T-cell (primary cell): ENCODE measurements at regions not wholly inside any gene's neighbourhood (a gene's known extent, or its start where the extent isn't known, plus 50 kb on each side); places are given as distances from the start of the nearest gene placed in this dataset.

Experiments used
- ATAC-seq, 4 experiments: fragments of 200-7000 bp in 3 of 4; fragments of 150-1000 bp in 1 of 4; cut with Tn5 transposase; replicated peaks in 1 of 4; 1 replicate in 3 of 4; 2 replicates in 1 of 4; pipeline ENCODE4 v1.10.0; 2021; ENCODE audit warnings: moderate library complexity in 3 of 4, mild to moderate bottlenecking in 2 of 4, moderate number of reproducible peaks in 1 of 4
- CTCF ChIA-PET, 2 donors: fragments of 300-600 bp; sonication (Branson Sonifier 250); formaldehyde crosslinking; loops; one replicate each; lab custom pipeline; 2022; ENCODE audit warnings: antibody characterized with exemption in 2 of 2; lab: Charles Lee
- POLR2A ChIA-PET, 2 donors: fragments of 300-600 bp; sonication (Branson Sonifier 250); formaldehyde crosslinking; loops; one replicate each; lab custom pipeline; 2022; ENCODE audit warnings: antibody characterized with exemption in 2 of 2; lab: Charles Lee
- DNase-seq, 35 experiments: peaks; one replicate each; pipeline versions ENCODE4 v3.0.0 to v3.0.0-alpha.2; 2013 to 2023
- H3K27ac ChIP-seq: one replicate; pipeline ENCODE4 v1.5.1; 2013; ENCODE audit warnings: low read length
- H3K27me3 ChIP-seq, 2 experiments: replicated peaks in 1 of 2; 1 replicate in 1 of 2; 2 replicates in 1 of 2; pipeline versions ENCODE4 v1.6.1 to v1.7.0; 2013; ENCODE audit warnings: low read length in 1 of 2, mixed read lengths in 1 of 2; ENCODE audit not compliant: control insufficient read depth in 2 of 2, insufficient read depth in 2 of 2; ENCODE audit errors: extremely low read depth in 1 of 2
- H3K36me3 ChIP-seq, 2 donors: 1 replicate in 1 of 2; 2 replicates in 1 of 2; pipeline versions ENCODE4 v1.6.1 to v1.7.0; 2013; ENCODE audit warnings: low read length in 1 of 2; ENCODE audit not compliant: control insufficient read depth in 2 of 2, insufficient read depth in 1 of 2; ENCODE audit errors: extremely low read depth in 1 of 2
- H3K4me1 ChIP-seq, 2 experiments: 1 replicate in 1 of 2; 2 replicates in 1 of 2; pipeline versions ENCODE4 v1.6.1 to v1.7.0; 2013; ENCODE audit warnings: low read length in 2 of 2, mixed read lengths in 1 of 2; ENCODE audit not compliant: insufficient read depth in 2 of 2, control insufficient read depth in 1 of 2; ENCODE audit errors: extremely low read depth in 1 of 2
- H3K4me3 ChIP-seq, 2 donors: 1 replicate in 1 of 2; 2 replicates in 1 of 2; pipeline versions ENCODE4 v1.5.1 to v1.7.0; 2013; ENCODE audit warnings: mild to moderate bottlenecking in 2 of 2, low read length in 1 of 2, moderate library complexity in 1 of 2; ENCODE audit not compliant: control insufficient read depth in 1 of 2; ENCODE audit errors: extremely low read depth in 1 of 2
- H3K9me3 ChIP-seq: 2 replicates; pipeline ENCODE4 v1.7.0; 2013
- H3K27ac Mint-ChIP-seq, 2 donors: one replicate each; pipeline ENCODE4 v1.8.0; 2020 to 2021; ENCODE audit warnings: mild to moderate bottlenecking in 2 of 2, mixed read lengths in 2 of 2
- H3K27me3 Mint-ChIP-seq, 2 donors: one replicate each; pipeline ENCODE4 v1.8.0; 2021 to 2022; ENCODE audit warnings: mixed read lengths in 2 of 2
- H3K36me3 Mint-ChIP-seq: one replicate; pipeline ENCODE4 v1.8.0; 2021; ENCODE audit warnings: mixed read lengths
- H3K4me1 Mint-ChIP-seq, 3 donors: one replicate each; pipeline ENCODE4 v1.8.0; 2020 to 2022; ENCODE audit warnings: mixed read lengths in 3 of 3, mild to moderate bottlenecking in 1 of 3
- H3K4me3 Mint-ChIP-seq, 3 donors: one replicate each; pipeline ENCODE4 v1.8.0; 2020 to 2022; ENCODE audit warnings: mild to moderate bottlenecking in 3 of 3, mixed read lengths in 3 of 3, moderate library complexity in 3 of 3
- H3K9me3 Mint-ChIP-seq, 3 donors: one replicate each; pipeline ENCODE4 v1.8.0; 2020 to 2022; ENCODE audit warnings: mixed read lengths in 3 of 3
- WGBS: methylation state at CpG from one replicate; pipeline ENCODE4 v1.1.5; 2013; ENCODE audit warnings: missing lambda C conversion rate; ENCODE audit not compliant: insufficient coverage; 5-methylcytosine and 5-hydroxymethylcytosine counted together

GRCh38 chr2:3956892-3957291 lies 253.5 kb downstream of the DCDC2C start:
- ChIA-PET CTCF (no interaction called here), POLR2A (no interaction called here)
- H3K4me3 Mint-ChIP-seq, result no peak overlapping the region
- H3K27me3 Mint-ChIP-seq, result peaks cover 0 to 3% of the 10 kb centered on the region in 2 donors
- no peak overlapping the region for H3K27ac ChIP-seq
- H3K4me1 ChIP-seq, result no peaks in the 10 kb centered on the region
- H3K4me1 Mint-ChIP-seq, result no peaks in the 10 kb centered on the region
- H3K36me3 Mint-ChIP-seq, result no peaks in the 10 kb centered on the region
- no peaks in the 10 kb centered on the region for H3K9me3 ChIP-seq
- no peaks in the 10 kb centered on the region for H3K9me3 Mint-ChIP-seq
- WGBS, result 82% methylated on average over 13 of the region's 13 CpGs
- H3K36me3 ChIP-seq, result no peaks in the 10 kb centered on the region
- H3K4me3 ChIP-seq, result no peak overlapping the region
- no peak overlapping the region for H3K27ac Mint-ChIP-seq
- ATAC-seq, result no peak
- H3K27me3 ChIP-seq, result no peaks in the 10 kb centered on the region
- no peak for DNase-seq

DNA sequence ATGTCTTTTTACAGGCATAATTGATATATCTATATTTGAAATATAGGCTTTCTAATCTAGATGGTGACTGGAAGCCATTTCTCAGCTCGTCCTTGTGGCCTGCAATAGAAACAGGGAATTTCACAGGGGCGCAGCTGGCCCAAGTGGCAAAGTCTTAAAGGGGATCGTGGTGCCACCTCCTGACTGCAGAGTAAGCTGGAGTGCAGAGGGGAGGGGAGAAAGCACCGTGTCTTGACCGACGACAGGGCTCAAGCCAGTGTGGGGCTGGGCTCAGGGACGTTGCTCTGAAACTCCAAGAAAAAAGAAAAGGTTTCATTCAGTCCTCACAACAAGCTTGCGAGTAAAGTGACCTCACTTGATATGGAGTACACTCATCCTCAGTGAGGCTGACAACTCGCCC lies 255.1 kb downstream of the DCDC2C start:
- CTCF ChIA-PET, result no interaction called here

DNA sequence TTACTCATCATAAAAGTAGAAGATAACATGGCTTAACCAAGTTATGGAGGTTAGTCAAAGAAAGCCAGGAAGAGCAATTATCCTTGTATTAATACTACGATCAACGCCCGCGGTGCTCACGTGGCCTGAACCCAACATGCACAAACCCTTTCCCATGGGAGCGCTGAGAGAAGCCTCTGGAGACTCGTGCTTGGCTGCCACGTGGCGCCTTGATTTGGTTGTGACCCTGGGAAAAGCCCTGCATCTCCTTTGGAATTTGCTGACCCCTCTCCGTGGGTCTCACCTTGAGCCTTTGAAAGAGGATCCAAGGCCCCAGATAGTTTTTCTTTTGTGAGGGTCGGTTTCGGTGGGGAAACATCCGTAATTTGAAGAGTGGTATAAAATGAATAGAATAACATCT lies 255.6 kb downstream of the DCDC2C start:
- Histone ChIP-seq H3K27ac (no peak overlapping the region), H3K36me3 (no peaks in the 10 kb centered on the region), H3K27me3 (no peaks in the 10 kb centered on the region), H3K9me3 (no peaks in the 10 kb centered on the region), H3K4me3 (no peak overlapping the region), H3K4me1 (no peaks in the 10 kb centered on the region)
- ChIA-PET CTCF (no interaction called here), POLR2A (no interaction called here)
- H3K27me3 Mint-ChIP-seq, result peaks cover 3% of the 10 kb centered on the region in 2 donors
- H3K27ac Mint-ChIP-seq, result no peak overlapping the region
- 31% methylated on average over 4 of the region's 13 CpGs for WGBS
- ATAC-seq (no peak), DNase-seq (no peak)
- H3K4me1 Mint-ChIP-seq, result no peaks in the 10 kb centered on the region
- H3K4me3 Mint-ChIP-seq, result no peak overlapping the region
- no peaks in the 10 kb centered on the region for H3K9me3 Mint-ChIP-seq
- H3K36me3 Mint-ChIP-seq, result no peaks in the 10 kb centered on the region

More for the DNA sequence above, 255.1 kb downstream of the DCDC2C start:
- POLR2A ChIA-PET, result no interaction called here
- no peak overlapping the region for H3K4me3 Mint-ChIP-seq
- H3K27me3 Mint-ChIP-seq, result peaks cover 3% of the 10 kb centered on the region in 2 donors
- no peaks in the 10 kb centered on the region for H3K36me3 ChIP-seq
- H3K27me3 ChIP-seq, result no peaks in the 10 kb centered on the region
- H3K4me1 ChIP-seq, result no peaks in the 10 kb centered on the region
- no peak overlapping the region for H3K27ac Mint-ChIP-seq
- DNase-seq, result no peak
- ATAC-seq, result no peak
- no peaks in the 10 kb centered on the region for H3K9me3 Mint-ChIP-seq
- 66% methylated on average over 4 of the region's 9 CpGs for WGBS
- no peak overlapping the region for H3K27ac ChIP-seq
- no peak overlapping the region for H3K4me3 ChIP-seq
- no peaks in the 10 kb centered on the region for H3K9me3 ChIP-seq
- no peaks in the 10 kb centered on the region for H3K36me3 Mint-ChIP-seq
- no peaks in the 10 kb centered on the region for H3K4me1 Mint-ChIP-seq

GRCh38 chr2:3959372-3959771 lies 256.0 kb downstream of the DCDC2C start:
- WGBS, result no CpG with 5 or more reads among the region's 2 CpGs
- no peak overlapping the region for H3K4me3 Mint-ChIP-seq
- H3K27me3 Mint-ChIP-seq, result peaks cover 0 to 3% of the 10 kb centered on the region in 2 donors
- no peaks in the 10 kb centered on the region for H3K9me3 Mint-ChIP-seq
- no peaks in the 10 kb centered on the region for H3K36me3 Mint-ChIP-seq
- H3K4me1 Mint-ChIP-seq, result no peaks in the 10 kb centered on the region
- H3K4me3 ChIP-seq, result no peak overlapping the region
- no peaks in the 10 kb centered on the region for H3K27me3 ChIP-seq
- H3K27ac Mint-ChIP-seq, result no peak overlapping the region
- peak in 1 of 35 experiments; percentile 11 for DNase-seq
- H3K9me3 ChIP-seq, result no peaks in the 10 kb centered on the region
- H3K36me3 ChIP-seq, result no peaks in the 10 kb centered on the region
- ChIA-PET CTCF (interaction anchor here in 1 of 2 donors (0.7 kb wide), 1 partner anchor 1427 kb away, joined by 5 read pairs; no protein-coding TSS in a partner anchor), POLR2A (no interaction called here)
- no peak for ATAC-seq
- H3K27ac ChIP-seq, result no peak overlapping the region
- no peaks in the 10 kb centered on the region for H3K4me1 ChIP-seq

- ChIA-PET POLR2A (no interaction called here), CTCF (no interaction called here)
- Histone ChIP-seq H3K36me3 (no peaks in the 10 kb centered on the region), H3K27me3 (no peaks in the 10 kb centered on the region), H3K4me3 (no peak overlapping the region), H3K27ac (no peak overlapping the region), H3K4me1 (no peaks in the 10 kb centered on the region), H3K9me3 (no peaks in the 10 kb centered on the region)
- 86% methylated on average over 2 of the region's 3 CpGs for WGBS
- DNase-seq (no peak), ATAC-seq (no peak)
- H3K36me3 Mint-ChIP-seq, result no peaks in the 10 kb centered on the region
- peaks cover 0 to 3% of the 10 kb centered on the region in 2 donors for H3K27me3 Mint-ChIP-seq
- H3K27ac Mint-ChIP-seq, result no peak overlapping the region
- H3K9me3 Mint-ChIP-seq, result no peaks in the 10 kb centered on the region
- no peaks in the 10 kb centered on the region for H3K4me1 Mint-ChIP-seq
- no peak overlapping the region for H3K4me3 Mint-ChIP-seq
Observed at GRCh38 chr2:3960106-3960505, 256.7 kb downstream of the DCDC2C start.

DNA sequence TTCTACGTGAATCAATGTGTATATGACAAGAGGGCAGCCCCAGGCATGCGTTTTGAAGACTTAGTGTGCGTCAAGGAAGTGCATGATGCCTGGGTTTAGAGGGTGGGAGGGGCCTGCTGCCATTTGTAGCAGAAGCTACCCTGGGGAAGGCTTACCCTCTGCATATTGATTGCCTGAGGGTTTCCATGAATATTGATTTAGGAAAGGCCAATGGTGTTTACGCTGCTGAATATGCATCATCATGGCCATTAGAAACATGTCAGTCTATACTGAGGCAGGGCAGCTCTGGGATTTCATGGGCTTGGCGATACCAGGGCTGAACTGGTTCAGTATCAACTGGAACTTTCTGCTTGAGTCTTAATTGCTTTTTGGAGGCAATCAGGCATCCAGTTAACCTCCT lies 259.3 kb downstream of the DCDC2C start:
- CTCF ChIA-PET, result no interaction called here
- H3K9me3 Mint-ChIP-seq, result no peaks in the 10 kb centered on the region
- POLR2A ChIA-PET, result no interaction called here
- no peak overlapping the region for H3K4me3 Mint-ChIP-seq
- Histone ChIP-seq H3K9me3 (no peaks in the 10 kb centered on the region), H3K36me3 (no peaks in the 10 kb centered on the region), H3K27ac (no peak overlapping the region), H3K4me3 (no peak overlapping the region), H3K27me3 (no peaks in the 10 kb centered on the region), H3K4me1 (no peaks in the 10 kb centered on the region)
- WGBS, result 71% methylated on average over 5 of the region's 5 CpGs
- H3K27ac Mint-ChIP-seq, result no peak overlapping the region
- H3K4me1 Mint-ChIP-seq, result no peaks in the 10 kb centered on the region
- H3K36me3 Mint-ChIP-seq, result no peaks in the 10 kb centered on the region
- ATAC-seq, result no peak
- no peak for DNase-seq
- H3K27me3 Mint-ChIP-seq, result peaks cover 0 to 3% of the 10 kb centered on the region in 2 donors

- POLR2A ChIA-PET, result no interaction called here
- Histone ChIP-seq H3K4me1 (no peaks in the 10 kb centered on the region), H3K27me3 (no peaks in the 10 kb centered on the region), H3K27ac (no peak overlapping the region), H3K4me3 (no peak overlapping the region), H3K36me3 (no peaks in the 10 kb centered on the region), H3K9me3 (no peaks in the 10 kb centered on the region)
- ATAC-seq (no peak), DNase-seq (no peak)
- H3K9me3 Mint-ChIP-seq, result no peaks in the 10 kb centered on the region
- H3K36me3 Mint-ChIP-seq, result no peaks in the 10 kb centered on the region
- CTCF ChIA-PET, result no interaction called here
- peaks cover 0 to 3% of the 10 kb centered on the region in 2 donors for H3K27me3 Mint-ChIP-seq
- H3K4me3 Mint-ChIP-seq, result no peak overlapping the region
- H3K27ac Mint-ChIP-seq, result no peak overlapping the region
- WGBS, result 76% methylated on average over 9 of the region's 10 CpGs
- no peaks in the 10 kb centered on the region for H3K4me1 Mint-ChIP-seq
Observed at GRCh38 chr2:3965211-3965610, 261.8 kb downstream of the DCDC2C start.
